ENCODE measurements at regions not wholly inside any gene's neighbourhood (a gene's known extent, or its start where the extent isn't known, plus 50 kb on each side); places are given as distances from the start of the nearest gene placed in this dataset.

GRCh38 chr18:70419526-70419925 lies 130.7 kb downstream of the SOCS6 start:
- ATAC-seq (no peak), FAIRE-seq (no peak), DNase-seq (ENCODE audit: low read depth in 1 of 2, low spot score in 1 of 2) (no peak)
- no peaks in the 10 kb centered on the region for H3K9me3 ChIP-seq
- H3K27ac ChIP-seq: peak overlapping the region; percentile 93 to 100
- ChIA-PET POLR2A (no interaction called here), CTCF (interaction anchor here (1.1 to 1.9 kb wide), 3 partner anchors 15 to 47 kb away, joined by 3 to 5 read pairs (median 4); no protein-coding TSS in a partner anchor)
- H3K4me2 ChIP-seq: peak overlapping the region; percentile 75; the same call in 2 of the 3 replicates
- peaks cover 72% of the 10 kb centered on the region for H3K4me1 ChIP-seq
- TF ChIP-seq MAFK (IDR thresholded peaks at IDR 0.05; ENCODE audit: partially characterized antibody) (no peak), CEBPB (IDR thresholded peaks at IDR 0.05) (no peak), FOXS1 (CRISPR knock-in tag; IDR thresholded peaks at IDR 0.05) (no peak), RAD21 (conservative IDR thresholded peaks at IDR 0.05 in 1 of 2, IDR thresholded peaks at IDR 0.05 in 1 of 2) (no peak), CTCF (IDR thresholded peaks at IDR 0.05) (no peak), ESRRA (IDR thresholded peaks at IDR 0.05; ENCODE audit: borderline replicate concordance, low read length) (no peak), RFX5 (IDR thresholded peaks at IDR 0.05) (no peak), JUNB (IDR thresholded peaks at IDR 0.05) (no peak), PHF8 (IDR thresholded peaks at IDR 0.05; ENCODE audit: borderline replicate concordance, low read depth) (no peak), PBX3 (IDR thresholded peaks at IDR 0.05) (no peak), POLR2A (IDR thresholded peaks at IDR 0.05; ENCODE audit: low read length) (no peak), ZSCAN20 (CRISPR knock-in tag; IDR thresholded peaks at IDR 0.05) (no peak), HOXB5 (CRISPR knock-in tag; IDR thresholded peaks at IDR 0.05) (no peak), CBX8 (IDR thresholded peaks at IDR 0.05) (no peak), GATA3 (IDR thresholded peaks at IDR 0.05; ENCODE audit: borderline replicate concordance) (no peak), TFCP2L1 (CRISPR knock-in tag; IDR thresholded peaks at IDR 0.05) (no peak), HOXA7 (CRISPR knock-in tag; IDR thresholded peaks at IDR 0.05) (no peak)
- WGBS (ENCODE audit: missing lambda C conversion rate): 59% methylated on average over 3 of the region's 3 CpGs
- H3K4me3 ChIP-seq: no peak overlapping the region

GRCh38 chr18:70418546-70419311 lies 129.9 kb downstream of the SOCS6 start:
- POLR2A ChIA-PET: no interaction called here
- H3K4me2 ChIP-seq: peak overlapping the region; percentile 75; the same call in 2 of the 3 replicates
- no peak overlapping the region for H3K4me3 ChIP-seq
- FAIRE-seq: no peak
- H3K9me3 ChIP-seq: no peaks in the 10 kb centered on the region
- ATAC-seq: no peak
- WGBS (ENCODE audit: missing lambda C conversion rate): 86% methylated on average over 12 of the region's 12 CpGs
- no peak for DNase-seq (ENCODE audit: low read depth in 1 of 2, low spot score in 1 of 2)
- TF ChIP-seq TP53 (CRISPR knock-in tag; IDR thresholded peaks at IDR 0.05) (no peak), MAFK (IDR thresholded peaks at IDR 0.05; ENCODE audit: partially characterized antibody) (no peak), FOSB (CRISPR knock-in tag; IDR thresholded peaks at IDR 0.05) (no peak)
- CTCF ChIA-PET: interaction anchor here (1.0 to 1.9 kb wide), 5 partner anchors 15 to 249 kb away, joined by 3 to 5 read pairs (median 4); no protein-coding TSS in a partner anchor
- peak overlapping the region; percentile 93 to 100 for H3K27ac ChIP-seq
- peaks cover 70% of the 10 kb centered on the region for H3K4me1 ChIP-seq

- ChIA-PET CTCF (interaction anchor here (1.0 to 1.9 kb wide), 3 partner anchors 16 to 249 kb away, joined by 3 to 5 read pairs (median 4); no protein-coding TSS in a partner anchor), POLR2A (no interaction called here)
- H3K4me3 ChIP-seq: no peak overlapping the region
- WGBS (ENCODE audit: missing lambda C conversion rate): 62% methylated on average over 5 of the region's 5 CpGs
- H3K27ac ChIP-seq: peak overlapping the region; percentile 49 to 93; a peak in 4 of 6 replicates
- H3K4me1 ChIP-seq: peaks cover 62% of the 10 kb centered on the region
- FAIRE-seq (no peak), ATAC-seq (no peak), DNase-seq (ENCODE audit: low read depth in 1 of 2, low spot score in 1 of 2) (no peak)
- TF ChIP-seq ESRRA (IDR thresholded peaks at IDR 0.05; ENCODE audit: borderline replicate concordance, low read length) (no peak), HES2 (IDR thresholded peaks at IDR 0.05) (no peak), KDM5A (IDR thresholded peaks at IDR 0.05) (no peak), GATA3 (IDR thresholded peaks at IDR 0.05; ENCODE audit: borderline replicate concordance) (peak; percentile 61)
- no peak overlapping the region for H3K4me2 ChIP-seq
- H3K9me3 ChIP-seq: no peaks in the 10 kb centered on the region
Observed at GRCh38 chr18:70417847-70418246, 129.0 kb downstream of the SOCS6 start.
